ENCODE measurements at regions not wholly inside any gene's neighbourhood (a gene's known extent, or its start where the extent isn't known, plus 50 kb on each side); places are given as distances from the start of the nearest gene placed in this dataset.

GRCh38 chr2:11998218-11998617 lies 251.8 kb downstream of the LPIN1 start:
- no peak overlapping the region for H3K4me3 Mint-ChIP-seq
- intact Hi-C loops (cut with micrococcal nuclease), result no loop called here
- Histone ChIP-seq H3K27me3 (ENCODE audit: control insufficient read depth in 2 of 2, insufficient read depth in 2 of 2, low read length in 2 of 2) (peaks cover 0 to 9% of the 10 kb centered on the region in 2 donors), H3K27ac (ENCODE audit: low read depth, low read length) (no peak overlapping the region), H3K9me3 (ENCODE audit: control insufficient read depth in 2 of 3, low read length in 3 of 3) (peaks cover 0 to 4% (median 0%) of the 10 kb centered on the region in 3 experiments), H3K4me1 (ENCODE audit: control insufficient read depth in 2 of 2, insufficient read depth in 2 of 2, low read length in 2 of 2) (no peaks in the 10 kb centered on the region), H3K36me3 (ENCODE audit: control insufficient read depth in 2 of 3, insufficient read depth in 3 of 3, low read length in 3 of 3) (no peaks in the 10 kb centered on the region), H3K4me3 (ENCODE audit: low read length) (no peak overlapping the region)
- ChIA-PET POLR2A (no interaction called here), CTCF (no interaction called here)
- H3K36me3 Mint-ChIP-seq, result peaks cover 0 to 11% (median 6%) of the 10 kb centered on the region in 5 donors
- peaks cover 0 to 42% (median 16%) of the 10 kb centered on the region in 5 donors for H3K27me3 Mint-ChIP-seq
- DNase-seq, result peak in 1 of 9 donors; percentile 34
- H3K27ac Mint-ChIP-seq, result peak overlapping the region in 1 of 9 donors; percentile 83
- ATAC-seq, result peak; percentile 40
- peaks cover 0 to 18% (median 7%) of the 10 kb centered on the region in 11 donors for H3K9me3 Mint-ChIP-seq
- peaks cover 3 to 16% (median 7%) of the 10 kb centered on the region in 7 donors for H3K4me1 Mint-ChIP-seq

- CTCF ChIA-PET, result no interaction called here
- intact Hi-C loops (cut with micrococcal nuclease), result no loop called here
- no peak for ATAC-seq
Observed at GRCh38 chr2:11998626-11999378, 252.4 kb downstream of the LPIN1 start.

DNA sequence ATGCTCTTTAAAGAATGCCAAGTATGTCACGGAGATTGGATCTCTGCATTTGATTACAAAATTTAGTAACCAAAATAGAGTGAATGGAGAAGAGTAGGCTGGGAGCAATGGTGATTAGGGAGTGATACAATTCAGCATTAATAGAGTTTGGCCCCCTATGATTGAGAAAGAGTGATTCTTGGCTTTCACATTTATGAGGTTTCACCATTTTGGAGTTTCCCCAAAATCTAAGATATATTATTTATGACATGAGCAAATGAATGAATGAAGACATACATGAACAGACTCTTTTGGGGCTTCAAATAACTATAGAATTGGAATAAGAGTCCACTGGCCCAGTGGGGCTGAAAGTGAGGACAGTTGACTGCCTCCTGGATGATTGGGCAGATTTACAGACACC lies 255.2 kb downstream of the LPIN1 start:
- peaks cover 16 to 40% (median 29%) of the 10 kb centered on the region in 7 donors for H3K4me1 Mint-ChIP-seq
- intact Hi-C loops (cut with micrococcal nuclease), result loop anchor here in 1 of 2 donors (10.0 kb wide), 1 partner anchor 713 kb away; the partner anchor contains the start of gene TRIB2
- H3K4me3 Mint-ChIP-seq, result no peak overlapping the region
- POLR2A ChIA-PET, result no interaction called here
- CTCF ChIA-PET, result interaction anchor here (0.7 kb wide), 1 partner anchor 198 kb away, joined by 3 read pairs; no protein-coding TSS in a partner anchor
- ATAC-seq (no peak), DNase-seq (no peak)
- peaks cover 0 to 43% (median 6%) of the 10 kb centered on the region in 5 donors for H3K27me3 Mint-ChIP-seq
- Histone ChIP-seq H3K4me1 (ENCODE audit: control insufficient read depth in 2 of 2, insufficient read depth in 2 of 2, low read length in 2 of 2) (peaks cover 17 to 19% of the 10 kb centered on the region in 2 donors), H3K4me3 (ENCODE audit: low read length) (no peak overlapping the region), H3K27me3 (ENCODE audit: control insufficient read depth in 2 of 2, insufficient read depth in 2 of 2, low read length in 2 of 2) (peaks cover 0 to 9% of the 10 kb centered on the region in 2 donors), H3K36me3 (ENCODE audit: control insufficient read depth in 2 of 3, insufficient read depth in 3 of 3, low read length in 3 of 3) (no peaks in the 10 kb centered on the region), H3K9me3 (ENCODE audit: control insufficient read depth in 2 of 3, low read length in 3 of 3) (no peaks in the 10 kb centered on the region), H3K27ac (ENCODE audit: low read depth, low read length) (no peak overlapping the region)
- H3K9me3 Mint-ChIP-seq, result peaks cover 0 to 4% (median 0%) of the 10 kb centered on the region in 11 donors
- H3K36me3 Mint-ChIP-seq, result no peaks in the 10 kb centered on the region
- H3K27ac Mint-ChIP-seq, result no peak overlapping the region

More at GRCh38 chr2:11998626-11999378, 252.4 kb downstream of the LPIN1 start:
- Histone ChIP-seq H3K27ac (ENCODE audit: low read depth, low read length) (no peak overlapping the region), H3K27me3 (ENCODE audit: control insufficient read depth in 2 of 2, insufficient read depth in 2 of 2, low read length in 2 of 2) (peaks cover 0 to 9% of the 10 kb centered on the region in 2 donors), H3K4me1 (ENCODE audit: control insufficient read depth in 2 of 2, insufficient read depth in 2 of 2, low read length in 2 of 2) (no peaks in the 10 kb centered on the region), H3K9me3 (ENCODE audit: control insufficient read depth in 2 of 3, low read length in 3 of 3) (peaks cover 0 to 4% (median 0%) of the 10 kb centered on the region in 3 experiments), H3K4me3 (ENCODE audit: low read length) (no peak overlapping the region), H3K36me3 (ENCODE audit: control insufficient read depth in 2 of 3, insufficient read depth in 3 of 3, low read length in 3 of 3) (no peaks in the 10 kb centered on the region)
- Mint-ChIP-seq H3K27me3 (peaks cover 0 to 38% (median 11%) of the 10 kb centered on the region in 5 donors), H3K9me3 (peaks cover 0 to 13% (median 4%) of the 10 kb centered on the region in 11 donors), H3K4me1 (peaks cover 3 to 16% (median 7%) of the 10 kb centered on the region in 7 donors), H3K36me3 (peaks cover 0 to 8% (median 4%) of the 10 kb centered on the region in 5 donors), H3K27ac (no peak overlapping the region), H3K4me3 (no peak overlapping the region)
- POLR2A ChIA-PET, result no interaction called here
- DNase-seq, result no peak

GRCh38 chr2:12002215-12002614 lies 255.8 kb downstream of the LPIN1 start:
- Histone ChIP-seq H3K27ac (ENCODE audit: low read depth, low read length) (no peak overlapping the region), H3K4me1 (ENCODE audit: control insufficient read depth in 2 of 2, insufficient read depth in 2 of 2, low read length in 2 of 2) (peaks cover 17 to 20% of the 10 kb centered on the region in 2 donors), H3K9me3 (ENCODE audit: control insufficient read depth in 2 of 3, low read length in 3 of 3) (no peaks in the 10 kb centered on the region), H3K4me3 (ENCODE audit: low read length) (no peak overlapping the region), H3K36me3 (ENCODE audit: control insufficient read depth in 2 of 3, insufficient read depth in 3 of 3, low read length in 3 of 3) (no peaks in the 10 kb centered on the region), H3K27me3 (ENCODE audit: control insufficient read depth in 2 of 2, insufficient read depth in 2 of 2, low read length in 2 of 2) (peaks cover 0 to 9% of the 10 kb centered on the region in 2 donors)
- Mint-ChIP-seq H3K36me3 (no peaks in the 10 kb centered on the region), H3K27me3 (peaks cover 0 to 45% (median 6%) of the 10 kb centered on the region in 5 donors), H3K4me1 (peaks cover 16 to 41% (median 33%) of the 10 kb centered on the region in 7 donors), H3K27ac (peak overlapping the region in 1 of 9 donors; percentile 13), H3K9me3 (peaks cover 0 to 4% (median 0%) of the 10 kb centered on the region in 11 donors), H3K4me3 (no peak overlapping the region)
- DNase-seq, result no peak
- intact Hi-C loops (cut with micrococcal nuclease), result loop anchor here in 1 of 2 donors (10.0 kb wide), 1 partner anchor 713 kb away; the partner anchor contains the start of gene TRIB2
- POLR2A ChIA-PET, result no interaction called here
- CTCF ChIA-PET, result interaction anchor here (0.5 kb wide), 1 partner anchor 52 kb away, joined by 6 read pairs; no protein-coding TSS in a partner anchor
- ATAC-seq, result no peak

GRCh38 chr2:12004713-12005112 lies 258.3 kb downstream of the LPIN1 start:
- Histone ChIP-seq H3K9me3 (ENCODE audit: control insufficient read depth in 2 of 3, low read length in 3 of 3) (no peaks in the 10 kb centered on the region), H3K36me3 (ENCODE audit: control insufficient read depth in 2 of 3, insufficient read depth in 3 of 3, low read length in 3 of 3) (no peaks in the 10 kb centered on the region), H3K4me3 (ENCODE audit: low read length) (no peak overlapping the region), H3K27me3 (ENCODE audit: control insufficient read depth in 2 of 2, insufficient read depth in 2 of 2, low read length in 2 of 2) (peaks cover 0 to 13% of the 10 kb centered on the region in 2 donors), H3K4me1 (ENCODE audit: control insufficient read depth in 2 of 2, insufficient read depth in 2 of 2, low read length in 2 of 2) (peaks cover 17 to 20% of the 10 kb centered on the region in 2 donors), H3K27ac (ENCODE audit: low read depth, low read length) (no peak overlapping the region)
- intact Hi-C loops (cut with micrococcal nuclease), result loop anchor here (5.0 to 10.0 kb wide), 3 partner anchors 148 to 710 kb away; partner anchors contain the start of gene TRIB2 (in 1 of the 2)
- Mint-ChIP-seq H3K36me3 (no peaks in the 10 kb centered on the region), H3K9me3 (peaks cover 0 to 2% (median 0%) of the 10 kb centered on the region in 11 donors), H3K27me3 (peaks cover 0 to 53% (median 11%) of the 10 kb centered on the region in 5 donors), H3K4me3 (peak overlapping the region in 1 of 10 donors; percentile 57), H3K4me1 (peaks cover 12 to 39% (median 33%) of the 10 kb centered on the region in 7 donors), H3K27ac (peak overlapping the region in 1 of 9 donors; percentile 2)
- POLR2A ChIA-PET, result no interaction called here
- DNase-seq (no peak), ATAC-seq (no peak)
- CTCF ChIA-PET, result no interaction called here

- Histone ChIP-seq H3K4me1 (ENCODE audit: control insufficient read depth in 2 of 2, insufficient read depth in 2 of 2, low read length in 2 of 2) (peaks cover 17 to 20% of the 10 kb centered on the region in 2 donors), H3K27ac (ENCODE audit: low read depth, low read length) (no peak overlapping the region), H3K27me3 (ENCODE audit: control insufficient read depth in 2 of 2, insufficient read depth in 2 of 2, low read length in 2 of 2) (peaks cover 0 to 12% of the 10 kb centered on the region in 2 donors), H3K9me3 (ENCODE audit: control insufficient read depth in 2 of 3, low read length in 3 of 3) (no peaks in the 10 kb centered on the region), H3K36me3 (ENCODE audit: control insufficient read depth in 2 of 3, insufficient read depth in 3 of 3, low read length in 3 of 3) (no peaks in the 10 kb centered on the region), H3K4me3 (ENCODE audit: low read length) (no peak overlapping the region)
- peak; percentile 25 to 64 (median 45) for DNase-seq
- Mint-ChIP-seq H3K4me1 (peaks cover 12 to 42% (median 29%) of the 10 kb centered on the region in 7 donors), H3K36me3 (no peaks in the 10 kb centered on the region), H3K27me3 (peaks cover 0 to 56% (median 2%) of the 10 kb centered on the region in 5 donors), H3K27ac (peak overlapping the region in 4 of 9 donors; percentile 9 to 52 (median 38)), H3K9me3 (peaks cover 0 to 2% (median 0%) of the 10 kb centered on the region in 11 donors), H3K4me3 (peak overlapping the region in 6 of 10 donors; percentile 15 to 57 (median 42))
- intact Hi-C loops (cut with micrococcal nuclease), result loop anchor here (5.0 to 10.0 kb wide), 3 partner anchors 146 to 709 kb away; partner anchors contain the start of gene TRIB2 (in 1 of the 2)
- CTCF ChIA-PET, result interaction anchor here (1.3 kb wide), 1 partner anchor 69 kb away, joined by 3 read pairs; no protein-coding TSS in a partner anchor
- peak; percentile 94 for ATAC-seq
- POLR2A ChIA-PET, result interaction anchor here (0.6 to 1.4 kb wide), 7 partner anchors 9 to 228 kb away, joined by 3 to 8 read pairs (median 3); no protein-coding TSS in a partner anchor
Observed at GRCh38 chr2:12005886-12006681, 259.7 kb downstream of the LPIN1 start.

All from naive thymus-derived CD4-positive, alpha-beta T cell (primary cell).